Stomach (tissue), 4 donors: ENCODE measurements at regions not wholly inside any gene's neighbourhood (a gene's known extent, or its start where the extent isn't known, plus 50 kb on each side); places are given as distances from the start of the nearest gene placed in this dataset.
"Not testable (repeated sequence)": the region's sequence is repeated elsewhere in the genome, so short reads cannot be mapped to it uniquely, and the experiment has no call there.

ENCODE experiments used
- EP300 ChIP-seq: sonication (generic); formaldehyde crosslinking; IDR thresholded peaks from one replicate; pipeline ENCODE4 v1.6.1; 2017; ENCODE audit warnings: antibody characterized with exemption
- POLR2A ChIP-seq, 4 donors: fragments of 450-650 bp; IDR thresholded peaks; one replicate each; pipeline ENCODE4 v1.6.1; 2016; ENCODE audit warnings: antibody characterized with exemption in 4 of 4, control low read depth in 2 of 4, mild to moderate bottlenecking in 1 of 4, moderate library complexity in 1 of 4
- TF ChIP-seq, protein P1 (sequence below), 7 experiments: fragments of 450-650 bp in 4 of 7; fragments of 200-600 bp in 3 of 7; sonication (generic) in 3 of 7; IDR thresholded peaks; one replicate each; pipeline ENCODE4 v1.5.1; 2016 to 2019; ENCODE audit warnings: antibody characterized with exemption in 7 of 7, control low read depth in 2 of 7, mild to moderate bottlenecking in 1 of 7

- TF ChIP-seq, protein P1, sequence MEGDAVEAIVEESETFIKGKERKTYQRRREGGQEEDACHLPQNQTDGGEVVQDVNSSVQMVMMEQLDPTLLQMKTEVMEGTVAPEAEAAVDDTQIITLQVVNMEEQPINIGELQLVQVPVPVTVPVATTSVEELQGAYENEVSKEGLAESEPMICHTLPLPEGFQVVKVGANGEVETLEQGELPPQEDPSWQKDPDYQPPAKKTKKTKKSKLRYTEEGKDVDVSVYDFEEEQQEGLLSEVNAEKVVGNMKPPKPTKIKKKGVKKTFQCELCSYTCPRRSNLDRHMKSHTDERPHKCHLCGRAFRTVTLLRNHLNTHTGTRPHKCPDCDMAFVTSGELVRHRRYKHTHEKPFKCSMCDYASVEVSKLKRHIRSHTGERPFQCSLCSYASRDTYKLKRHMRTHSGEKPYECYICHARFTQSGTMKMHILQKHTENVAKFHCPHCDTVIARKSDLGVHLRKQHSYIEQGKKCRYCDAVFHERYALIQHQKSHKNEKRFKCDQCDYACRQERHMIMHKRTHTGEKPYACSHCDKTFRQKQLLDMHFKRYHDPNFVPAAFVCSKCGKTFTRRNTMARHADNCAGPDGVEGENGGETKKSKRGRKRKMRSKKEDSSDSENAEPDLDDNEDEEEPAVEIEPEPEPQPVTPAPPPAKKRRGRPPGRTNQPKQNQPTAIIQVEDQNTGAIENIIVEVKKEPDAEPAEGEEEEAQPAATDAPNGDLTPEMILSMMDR (IDR thresholded peaks at IDR 0.05), result not testable (repeated sequence)
- TF ChIP-seq EP300; POLR2A (IDR thresholded peaks at IDR 0.05): not testable (repeated sequence)
These were observed 131.5 kb downstream of the ZFAND4 start for GRCh38 chr10:45541032-45541431.
